NCI-H2227 treated with DMSO at 0.1 percent for 48 hours (cell line): ENCODE measurements at regions not wholly inside any gene's neighbourhood (a gene's known extent, or its start where the extent isn't known, plus 50 kb on each side); places are given as distances from the start of the nearest gene placed in this dataset.

Experiments used
- DNase-seq: peaks from one replicate; lab custom pipeline; 2025; lab: John Stamatoyannopoulos, UW

DNA sequence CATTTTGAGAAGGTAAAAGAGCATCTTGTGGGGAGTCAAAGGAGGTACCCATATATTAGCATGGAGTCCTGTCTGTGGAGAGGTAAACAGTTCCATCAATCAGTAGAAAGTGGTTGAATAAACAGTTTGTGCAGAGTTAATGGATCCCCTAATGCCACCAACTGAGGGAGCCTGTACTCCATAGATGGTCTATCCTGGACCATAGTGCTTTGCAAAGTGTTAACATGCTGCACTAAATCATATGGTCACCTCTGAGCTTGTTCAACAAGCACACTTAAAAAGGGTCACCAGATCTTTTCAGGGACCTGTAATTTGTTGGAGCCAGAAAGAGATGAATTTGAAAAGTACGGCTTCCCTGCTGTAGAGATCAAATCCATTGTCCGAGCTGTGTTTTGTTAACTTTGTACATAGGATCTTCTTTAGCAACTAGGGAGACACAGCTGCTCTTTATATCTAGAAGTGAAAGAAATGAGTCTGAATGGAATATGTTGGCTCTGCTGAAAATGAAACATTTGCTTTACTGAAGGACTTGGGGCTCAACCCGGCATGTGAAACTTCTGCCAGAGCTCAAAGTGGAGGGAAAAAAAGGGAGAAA is 366.4 kb downstream of the ETNK1 start:
- no peak for DNase-seq

GRCh38 chr12:22993609-22994315 is 368.8 kb downstream of the ETNK1 start:
- DNase-seq, result no peak

DNA sequence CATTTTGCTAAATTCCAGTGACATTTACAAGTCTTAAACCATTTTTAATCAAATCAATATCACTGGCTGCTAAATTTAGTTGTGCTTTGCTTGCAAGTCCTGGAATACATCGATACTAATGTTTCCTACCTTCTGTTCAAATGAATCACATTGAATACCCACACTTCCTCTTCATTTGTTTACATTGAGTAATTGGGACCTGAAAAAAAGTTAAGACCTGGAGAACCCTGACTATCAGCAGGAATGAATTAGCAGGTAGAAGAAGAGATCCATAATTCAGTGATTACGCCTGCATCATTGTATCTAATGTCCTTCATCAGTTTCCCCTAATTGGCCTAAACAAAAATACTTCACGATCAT is 369.3 kb downstream of the ETNK1 start:
- DNase-seq, result no peak

- DNase-seq, result no peak
Observed at GRCh38 chr12:23001487-23001886, 376.5 kb downstream of the ETNK1 start.

DNA sequence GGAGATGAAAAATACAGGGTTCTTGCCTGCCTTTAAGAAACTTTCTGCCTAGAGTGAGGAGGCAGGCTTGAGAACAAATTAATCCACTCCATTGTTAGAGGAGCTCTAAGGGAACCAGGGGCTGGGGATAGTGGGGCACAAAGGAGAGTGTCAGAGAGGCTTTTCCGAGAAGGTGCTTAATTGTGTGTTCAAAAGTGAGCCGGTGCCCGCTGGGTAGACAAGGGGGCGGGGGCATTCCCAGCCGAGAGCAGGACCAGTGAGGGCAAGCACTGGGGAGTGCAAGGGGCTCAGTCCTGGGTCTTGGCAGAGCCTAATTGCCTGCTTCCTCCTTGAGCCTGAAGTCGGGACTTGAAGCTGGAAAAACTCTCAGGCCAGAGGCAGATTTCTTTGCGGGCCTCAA is 377.4 kb downstream of the ETNK1 start:
- DNase-seq, result no peak

- no peak for DNase-seq
Observed at GRCh38 chr12:23004473-23005020, 379.6 kb downstream of the ETNK1 start.

DNA sequence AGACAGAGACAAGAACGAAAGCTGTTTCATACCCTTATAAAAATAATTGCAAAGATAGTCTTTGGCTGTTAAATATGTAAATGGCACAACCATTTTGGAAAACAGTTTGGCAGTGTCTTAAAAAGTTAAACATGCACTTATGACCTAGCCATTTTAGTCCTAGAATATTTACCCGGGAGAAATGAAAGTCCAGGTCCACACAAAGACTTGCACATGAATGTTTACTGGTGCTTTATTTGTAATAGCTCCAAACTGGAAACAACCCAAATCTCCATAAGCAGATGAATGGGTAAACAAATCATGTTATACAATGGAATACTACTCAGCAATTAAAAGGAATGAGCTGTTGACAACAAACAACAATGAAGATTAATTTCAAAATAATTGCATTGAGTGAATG is 380.4 kb downstream of the ETNK1 start:
- DNase-seq, result no peak

DNA sequence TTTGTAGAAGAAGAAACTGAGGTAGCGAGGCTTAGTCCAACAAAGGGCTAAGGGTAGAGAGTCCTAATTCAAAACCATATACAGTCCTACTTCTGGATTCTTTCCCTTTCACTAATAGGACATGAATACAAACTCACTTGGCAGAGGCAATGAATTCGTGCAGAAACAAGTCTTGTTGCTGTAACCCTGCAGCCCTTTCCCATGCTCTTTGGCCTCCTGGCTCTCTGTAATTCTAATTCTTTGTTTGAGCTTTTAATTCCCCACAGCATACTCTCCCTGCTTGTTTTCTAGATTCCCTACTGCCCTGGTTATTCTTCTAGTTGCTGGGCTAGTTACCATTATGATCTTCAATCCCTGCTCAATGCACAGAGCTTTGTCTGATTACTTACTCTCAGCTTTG is 381.4 kb downstream of the ETNK1 start:
- DNase-seq, result no peak

DNA sequence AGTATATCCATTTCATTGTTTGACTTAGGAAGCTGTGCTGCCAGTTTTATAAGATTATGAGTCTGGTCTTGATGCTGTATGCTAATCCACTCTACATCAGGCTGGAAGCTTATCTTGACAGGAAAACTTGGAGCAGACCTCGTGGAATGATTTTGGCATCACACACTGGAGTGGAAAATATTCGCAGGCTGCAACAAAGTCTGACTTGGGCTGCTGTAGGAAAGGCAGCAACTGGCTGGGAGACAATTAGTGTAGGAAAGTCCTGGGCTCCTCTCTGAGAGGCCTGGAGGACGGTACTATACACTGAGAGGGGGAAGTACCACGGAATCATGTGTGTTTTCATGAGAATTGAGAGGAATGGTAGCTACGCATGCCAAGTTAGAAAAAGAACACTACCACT is 383.7 kb downstream of the ETNK1 start:
- no peak for DNase-seq

- no peak for DNase-seq
Observed at GRCh38 chr12:23014749-23015148, 389.8 kb downstream of the ETNK1 start.

GRCh38 chr12:23025372-23026016 is 400.5 kb downstream of the ETNK1 start:
- no peak for DNase-seq

- DNase-seq, result no peak
Observed at GRCh38 chr12:23028158-23028802, 403.3 kb downstream of the ETNK1 start.

DNA sequence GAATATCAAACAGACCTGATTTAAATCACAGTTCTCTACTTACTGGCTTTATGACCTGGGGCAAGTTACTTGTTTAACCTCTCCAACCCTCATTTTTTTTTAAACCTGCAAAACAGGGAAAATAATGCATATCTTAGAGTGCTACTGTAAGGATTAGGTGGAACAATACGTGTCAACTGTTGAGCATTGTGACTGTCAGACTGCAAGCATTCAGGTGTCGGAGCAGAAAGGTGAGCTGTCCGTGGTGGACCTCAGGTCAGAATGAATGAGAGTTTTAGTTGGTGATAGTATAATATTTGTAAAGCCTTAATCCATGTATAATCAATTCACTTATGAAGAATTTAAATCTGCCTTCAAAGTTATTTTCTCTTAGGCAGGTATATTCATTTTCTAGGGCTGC is 404.2 kb downstream of the ETNK1 start:
- no peak for DNase-seq

DNA sequence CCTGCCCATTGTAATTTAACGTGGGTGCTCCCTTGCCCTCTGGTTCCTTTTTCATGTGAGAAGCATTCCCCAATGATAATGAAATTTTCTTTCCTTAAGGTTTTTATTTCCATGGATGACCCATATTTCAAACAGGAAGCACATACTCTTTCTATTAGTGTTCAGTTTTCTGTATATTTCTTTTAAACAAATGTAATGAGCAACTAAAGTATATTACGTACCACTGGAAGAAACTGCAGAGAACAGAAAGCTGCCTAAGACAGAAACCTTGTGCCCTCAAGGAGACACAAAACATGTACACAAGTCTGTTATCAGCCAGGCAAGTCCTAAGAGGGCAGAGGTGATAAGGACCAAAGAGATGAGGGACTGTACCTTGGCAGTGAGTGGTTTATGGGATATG is 414.9 kb downstream of the ETNK1 start:
- DNase-seq, result no peak

- no peak for DNase-seq
Observed at GRCh38 chr12:23041774-23042173, 416.8 kb downstream of the ETNK1 start.

DNA sequence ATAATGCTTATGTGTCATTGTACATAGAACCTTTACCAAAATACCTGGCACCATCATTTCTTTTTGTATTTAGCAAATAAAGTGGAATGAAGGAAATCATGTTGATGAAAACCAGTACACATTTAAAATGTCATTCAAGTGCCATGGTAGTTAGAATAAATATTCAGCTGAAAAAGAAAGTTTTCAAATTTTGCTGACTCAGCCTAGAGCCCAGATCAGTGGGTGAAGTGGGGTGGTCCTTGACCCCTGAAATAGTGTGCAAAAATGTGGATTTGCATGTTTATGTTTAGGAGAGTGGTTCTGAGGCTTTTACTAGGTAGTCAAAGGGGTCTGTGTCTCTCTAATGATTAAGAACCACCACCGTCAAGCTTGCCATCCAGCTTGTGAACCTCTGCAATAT is 418.7 kb downstream of the ETNK1 start:
- DNase-seq, result no peak

- DNase-seq, result no peak
Observed at GRCh38 chr12:23049180-23049579, 424.2 kb downstream of the ETNK1 start.

- peak; percentile 22 for DNase-seq
Observed at GRCh38 chr12:23055004-23055403, 430.0 kb downstream of the ETNK1 start.

GRCh38 chr12:23057571-23057970 is 432.6 kb downstream of the ETNK1 start:
- DNase-seq, result no peak

GRCh38 chr12:23060161-23060560 is 435.2 kb downstream of the ETNK1 start:
- DNase-seq, result no peak

DNA sequence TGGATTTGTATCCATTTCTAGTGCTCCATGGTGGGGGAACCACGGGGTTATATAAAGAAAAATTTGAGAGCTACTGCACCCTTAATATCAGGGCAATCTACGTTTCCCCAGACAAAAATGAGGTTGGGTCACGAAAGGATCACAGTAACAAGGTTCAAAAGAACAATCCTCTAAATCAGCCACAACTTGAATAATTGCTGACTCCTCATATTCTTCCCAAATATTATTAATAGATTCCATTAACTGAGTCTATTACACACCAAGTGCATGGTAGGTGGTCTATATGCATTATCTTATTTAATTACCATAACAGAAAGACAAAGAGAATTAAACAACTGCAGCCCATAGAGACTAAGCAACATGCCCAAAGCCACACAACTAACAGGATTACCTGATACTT is 438.2 kb downstream of the ETNK1 start:
- no peak for DNase-seq

GRCh38 chr12:23066095-23066494 is 441.1 kb downstream of the ETNK1 start:
- DNase-seq, result no peak

DNA sequence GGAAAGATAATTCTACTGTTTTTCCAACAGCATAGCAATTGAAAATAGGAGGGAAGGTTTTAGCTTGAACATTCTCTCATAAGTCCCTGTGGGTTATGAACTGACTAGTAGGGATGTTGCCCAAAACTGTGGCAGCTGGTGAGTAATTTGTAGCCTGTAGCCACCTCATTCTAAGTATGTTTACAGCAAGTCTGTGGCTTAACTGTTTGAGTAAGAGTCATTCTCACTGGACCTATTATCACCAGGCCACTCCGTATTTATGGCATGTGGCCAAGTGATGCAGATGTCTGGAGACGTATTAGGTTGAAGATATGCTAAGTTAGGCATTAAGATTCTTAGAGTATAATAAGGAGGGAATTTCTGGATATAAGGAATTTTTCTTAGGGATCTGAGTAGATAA is 458.3 kb downstream of the ETNK1 start:
- DNase-seq, result no peak
